ENCODE measurements at regions not wholly inside any gene's neighbourhood (a gene's known extent, or its start where the extent isn't known, plus 50 kb on each side); places are given as distances from the start of the nearest gene placed in this dataset.

DNA sequence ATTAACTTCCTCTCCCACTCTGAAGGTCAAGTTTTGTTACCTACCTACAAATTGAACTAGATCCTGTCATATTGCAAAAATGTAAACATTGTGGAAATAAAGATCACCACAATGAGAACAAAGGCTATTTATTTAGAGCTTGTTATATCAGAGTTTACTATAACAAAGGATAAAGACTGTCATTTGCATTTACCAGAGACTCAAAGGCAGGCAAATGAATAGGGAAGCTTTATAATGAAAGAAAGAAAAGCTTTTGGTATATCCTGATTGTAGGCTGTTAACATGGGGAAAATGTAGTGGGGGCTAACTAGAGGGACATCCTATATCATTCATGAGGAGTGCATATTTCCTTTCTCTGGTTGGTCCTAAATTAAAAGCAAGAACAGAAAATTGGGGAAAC is 403.5 kb upstream of the TYRP1 start:
- Histone ChIP-seq H3K27me3 (no peaks in the 10 kb centered on the region), H3K27ac (no peak overlapping the region), H3K36me3 (no peaks in the 10 kb centered on the region), H3K4me1 (no peaks in the 10 kb centered on the region), H3K9me3 (no peaks in the 10 kb centered on the region), H3K4me3 (no peak overlapping the region)
- TF ChIP-seq POLR2A (IDR thresholded peaks at IDR 0.05), result no peak
- no peak for DNase-seq (ENCODE audit: low spot score in 2 of 2)

DNA sequence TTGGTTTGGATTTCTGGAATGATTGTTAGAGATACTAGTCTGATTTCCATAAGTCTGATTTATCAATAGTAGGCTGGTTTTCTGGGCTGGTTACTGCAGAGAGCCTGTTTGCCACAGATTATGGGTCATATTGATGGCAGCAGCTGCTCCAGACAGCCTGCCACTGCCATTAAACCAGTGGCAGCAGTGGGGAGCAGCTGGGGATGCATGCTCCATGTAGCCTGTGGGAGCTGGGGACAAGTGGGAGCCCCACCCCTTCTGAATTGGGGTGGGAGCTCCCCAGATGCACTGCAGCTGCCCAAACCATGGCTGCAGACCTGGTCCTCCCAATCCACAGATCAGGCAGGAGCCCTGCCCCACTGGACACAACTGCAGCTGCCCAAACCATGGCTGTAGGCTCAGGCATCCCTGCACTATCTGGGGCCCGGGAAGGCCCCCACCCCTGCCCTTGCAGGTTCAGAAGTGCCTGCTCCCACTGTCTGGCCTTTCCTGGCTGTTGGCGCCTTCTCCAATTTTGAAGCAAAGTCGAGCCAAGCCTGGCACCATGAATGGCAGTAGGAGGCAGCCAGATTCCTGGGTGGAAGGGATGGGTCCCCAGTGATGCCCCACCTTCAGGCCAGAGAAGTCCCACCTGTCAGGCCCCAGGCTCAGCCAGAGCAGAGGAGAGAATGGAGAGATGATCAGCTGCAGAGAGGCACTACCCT is 402.9 kb upstream of the TYRP1 start:
- Histone ChIP-seq H3K27ac (no peak overlapping the region), H3K36me3 (no peaks in the 10 kb centered on the region), H3K4me3 (no peak overlapping the region), H3K27me3 (no peaks in the 10 kb centered on the region), H3K9me3 (no peaks in the 10 kb centered on the region), H3K4me1 (no peaks in the 10 kb centered on the region)
- no CpG with 5 or more reads among the region's 3 CpGs for WGBS
- TF ChIP-seq, protein P1, sequence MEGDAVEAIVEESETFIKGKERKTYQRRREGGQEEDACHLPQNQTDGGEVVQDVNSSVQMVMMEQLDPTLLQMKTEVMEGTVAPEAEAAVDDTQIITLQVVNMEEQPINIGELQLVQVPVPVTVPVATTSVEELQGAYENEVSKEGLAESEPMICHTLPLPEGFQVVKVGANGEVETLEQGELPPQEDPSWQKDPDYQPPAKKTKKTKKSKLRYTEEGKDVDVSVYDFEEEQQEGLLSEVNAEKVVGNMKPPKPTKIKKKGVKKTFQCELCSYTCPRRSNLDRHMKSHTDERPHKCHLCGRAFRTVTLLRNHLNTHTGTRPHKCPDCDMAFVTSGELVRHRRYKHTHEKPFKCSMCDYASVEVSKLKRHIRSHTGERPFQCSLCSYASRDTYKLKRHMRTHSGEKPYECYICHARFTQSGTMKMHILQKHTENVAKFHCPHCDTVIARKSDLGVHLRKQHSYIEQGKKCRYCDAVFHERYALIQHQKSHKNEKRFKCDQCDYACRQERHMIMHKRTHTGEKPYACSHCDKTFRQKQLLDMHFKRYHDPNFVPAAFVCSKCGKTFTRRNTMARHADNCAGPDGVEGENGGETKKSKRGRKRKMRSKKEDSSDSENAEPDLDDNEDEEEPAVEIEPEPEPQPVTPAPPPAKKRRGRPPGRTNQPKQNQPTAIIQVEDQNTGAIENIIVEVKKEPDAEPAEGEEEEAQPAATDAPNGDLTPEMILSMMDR (IDR thresholded peaks at IDR 0.05), result no peak
- TF ChIP-seq POLR2A (IDR thresholded peaks at IDR 0.05) (no peak), EP300 (IDR thresholded peaks at IDR 0.05) (no peak), POLR2AphosphoS5 (IDR thresholded peaks at IDR 0.05) (no peak)
- DNase-seq (ENCODE audit: low spot score in 2 of 2), result no peak

DNA sequence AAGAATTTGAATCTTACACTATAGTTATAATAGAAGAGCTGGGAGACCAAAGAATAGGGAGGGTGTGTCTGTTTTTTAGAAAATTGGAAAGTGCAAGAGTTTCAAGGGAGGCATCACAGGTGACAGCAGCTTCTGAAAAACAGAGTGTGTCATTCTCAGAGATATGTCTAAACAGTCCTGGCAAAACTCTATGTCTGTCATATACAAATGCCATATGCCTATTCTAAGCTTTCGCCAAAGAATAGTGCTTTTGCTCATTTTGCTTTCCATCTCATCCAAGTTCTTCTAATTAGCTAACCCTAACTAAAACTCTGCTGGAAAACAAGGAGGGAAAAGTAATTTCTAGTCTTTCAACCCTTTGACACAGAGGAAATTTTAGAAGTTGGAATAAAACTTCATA is 388.0 kb upstream of the TYRP1 start:
- H3K4me1 ChIP-seq, result no peaks in the 10 kb centered on the region
- 87% methylated on average over 1 of the region's 1 CpG for WGBS
- H3K27ac ChIP-seq, result no peak overlapping the region
- H3K36me3 ChIP-seq, result no peaks in the 10 kb centered on the region
- H3K9me3 ChIP-seq, result no peaks in the 10 kb centered on the region
- DNase-seq (ENCODE audit: low spot score in 2 of 2), result no peak
- H3K4me3 ChIP-seq, result no peak overlapping the region
- H3K27me3 ChIP-seq, result no peaks in the 10 kb centered on the region
- TF ChIP-seq POLR2A (IDR thresholded peaks at IDR 0.05), result no peak
- no peak for TF ChIP-seq EP300 (IDR thresholded peaks at IDR 0.05)
- TF ChIP-seq POLR2AphosphoS5 (IDR thresholded peaks at IDR 0.05), result no peak
- TF ChIP-seq, protein P1 (IDR thresholded peaks at IDR 0.05), result no peak

DNA sequence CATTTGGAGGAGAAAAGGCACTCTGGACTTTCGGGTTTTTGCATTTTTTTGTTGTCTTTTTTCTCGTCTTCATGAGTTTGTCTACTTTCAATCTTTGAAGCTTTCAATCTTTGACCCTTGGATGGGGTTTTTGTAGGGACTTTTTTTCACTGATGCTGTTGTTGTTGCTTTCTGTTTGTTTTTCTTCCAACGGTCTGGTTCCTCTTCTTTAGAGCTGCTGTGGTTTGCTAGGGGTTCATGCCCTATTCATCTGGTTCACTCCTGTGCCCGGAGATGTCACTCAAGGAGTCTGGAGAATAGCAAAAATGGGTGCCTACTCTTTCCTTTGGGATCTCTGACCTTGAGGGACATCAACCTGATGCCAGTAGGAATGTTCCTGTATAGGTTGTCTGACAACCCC is 378.6 kb upstream of the TYRP1 start:
- no peaks in the 10 kb centered on the region for H3K27me3 ChIP-seq
- H3K4me1 ChIP-seq, result no peaks in the 10 kb centered on the region
- WGBS, result 83% methylated on average over 4 of the region's 4 CpGs
- DNase-seq (ENCODE audit: low spot score in 2 of 2), result no peak
- no peaks in the 10 kb centered on the region for H3K36me3 ChIP-seq
- no peaks in the 10 kb centered on the region for H3K9me3 ChIP-seq
- H3K4me3 ChIP-seq, result no peak overlapping the region
- no peak for TF ChIP-seq POLR2AphosphoS5 (IDR thresholded peaks at IDR 0.05)
- TF ChIP-seq, protein P1 (IDR thresholded peaks at IDR 0.05), result no peak
- TF ChIP-seq POLR2A (IDR thresholded peaks at IDR 0.05), result no peak
- no peak for TF ChIP-seq EP300 (IDR thresholded peaks at IDR 0.05)
- no peak overlapping the region for H3K27ac ChIP-seq

DNA sequence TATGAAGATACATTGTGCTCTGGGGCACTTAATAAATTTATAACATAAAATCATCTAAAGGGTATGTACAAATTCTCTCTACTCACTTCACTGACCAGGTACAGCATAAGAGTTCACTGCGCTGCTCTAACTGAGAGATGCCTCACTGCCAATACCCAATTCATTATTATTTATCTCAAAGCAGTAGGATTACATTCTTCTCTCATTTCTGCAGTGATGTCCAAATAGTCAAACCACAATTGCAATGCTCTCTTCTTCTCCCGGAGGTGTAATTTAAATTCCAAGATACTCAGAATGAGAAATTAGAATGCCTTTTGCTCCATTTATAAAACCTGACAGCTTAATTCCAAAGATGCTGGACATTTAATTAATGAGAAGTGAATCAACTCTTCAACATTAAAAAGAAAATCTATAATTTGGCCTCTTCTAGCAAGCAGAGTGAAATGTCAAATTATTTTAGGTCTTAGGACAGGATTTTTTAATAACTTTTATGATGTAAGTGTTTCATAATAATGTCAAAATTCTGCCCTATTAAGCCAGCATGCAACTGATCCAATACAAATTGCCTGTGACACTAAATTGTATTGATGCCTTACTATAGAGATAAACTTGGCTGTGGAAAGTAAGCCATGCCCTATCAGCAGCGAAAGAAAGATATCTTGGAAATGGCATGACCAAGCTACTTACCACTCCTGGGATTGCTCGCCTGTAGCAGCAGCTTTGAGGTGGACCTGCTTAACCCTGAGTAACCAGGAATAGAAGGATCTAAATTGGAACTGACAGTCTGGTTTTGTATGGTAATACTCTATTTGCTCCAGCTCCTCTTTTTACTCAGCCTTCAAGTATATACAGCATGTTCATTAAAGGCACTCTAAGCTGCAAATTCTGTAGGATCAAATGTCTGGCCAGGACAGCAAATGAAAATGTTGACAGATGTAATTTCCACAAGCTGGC is 374.2 kb upstream of the TYRP1 start:
- WGBS, result 73% methylated on average over 4 of the region's 4 CpGs
- Histone ChIP-seq H3K4me1 (no peaks in the 10 kb centered on the region), H3K27me3 (no peaks in the 10 kb centered on the region), H3K4me3 (no peak overlapping the region), H3K9me3 (no peaks in the 10 kb centered on the region), H3K27ac (no peak overlapping the region), H3K36me3 (no peaks in the 10 kb centered on the region)
- DNase-seq (ENCODE audit: low spot score in 2 of 2), result no peak
- no peak for TF ChIP-seq POLR2A (IDR thresholded peaks at IDR 0.05)
- TF ChIP-seq POLR2AphosphoS5 (IDR thresholded peaks at IDR 0.05), result no peak
- TF ChIP-seq, protein P1 (IDR thresholded peaks at IDR 0.05), result no peak
- TF ChIP-seq EP300 (IDR thresholded peaks at IDR 0.05), result no peak

All from suprapubic skin (tissue), 4 donors.